ENCODE measurements at regions not wholly inside any gene's neighbourhood (a gene's known extent, or its start where the extent isn't known, plus 50 kb on each side); places are given as distances from the start of the nearest gene placed in this dataset.

DNA sequence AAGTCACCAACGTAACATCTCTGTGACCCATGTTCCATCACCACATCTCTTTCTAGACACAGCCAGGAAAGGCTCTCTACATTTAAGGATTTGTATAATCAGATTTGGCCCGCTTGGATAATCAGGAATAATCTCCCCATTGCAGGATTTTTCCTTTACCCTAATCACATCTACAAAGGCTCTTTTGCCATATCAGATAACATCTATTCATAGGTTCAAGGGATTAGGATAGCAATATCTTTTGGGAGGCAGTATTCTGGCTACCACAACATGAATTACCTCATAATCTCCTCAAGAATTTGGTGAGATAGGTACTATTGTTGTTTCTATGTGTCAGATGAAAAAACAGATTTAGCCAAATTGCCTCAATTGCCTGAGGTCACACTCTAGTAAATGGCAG, 142.8 kb upstream of the UBASH3B start:
- TF ChIP-seq SREBF2 (IDR thresholded peaks at IDR 0.05) (no peak), KDM5A (IDR thresholded peaks at IDR 0.05) (no peak), KDM1A (IDR thresholded peaks at IDR 0.05; ENCODE audit: low read depth) (no peak), POLR2A (IDR thresholded peaks at IDR 0.05; ENCODE audit: low read length) (no peak), REST (IDR thresholded peaks at IDR 0.05) (no peak), SMC3 (IDR thresholded peaks at IDR 0.05) (no peak), CHD2 (IDR thresholded peaks at IDR 0.05; ENCODE audit: low read length, partially characterized antibody) (no peak), BCL3 (IDR thresholded peaks at IDR 0.05) (no peak), EP300 (IDR thresholded peaks at IDR 0.05) (no peak)
- TF ChIP-seq, protein P1, sequence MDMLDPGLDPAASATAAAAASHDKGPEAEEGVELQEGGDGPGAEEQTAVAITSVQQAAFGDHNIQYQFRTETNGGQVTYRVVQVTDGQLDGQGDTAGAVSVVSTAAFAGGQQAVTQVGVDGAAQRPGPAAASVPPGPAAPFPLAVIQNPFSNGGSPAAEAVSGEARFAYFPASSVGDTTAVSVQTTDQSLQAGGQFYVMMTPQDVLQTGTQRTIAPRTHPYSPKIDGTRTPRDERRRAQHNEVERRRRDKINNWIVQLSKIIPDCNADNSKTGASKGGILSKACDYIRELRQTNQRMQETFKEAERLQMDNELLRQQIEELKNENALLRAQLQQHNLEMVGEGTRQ (IDR thresholded peaks at IDR 0.05) = no peak
- TF ChIP-seq, protein P2, sequence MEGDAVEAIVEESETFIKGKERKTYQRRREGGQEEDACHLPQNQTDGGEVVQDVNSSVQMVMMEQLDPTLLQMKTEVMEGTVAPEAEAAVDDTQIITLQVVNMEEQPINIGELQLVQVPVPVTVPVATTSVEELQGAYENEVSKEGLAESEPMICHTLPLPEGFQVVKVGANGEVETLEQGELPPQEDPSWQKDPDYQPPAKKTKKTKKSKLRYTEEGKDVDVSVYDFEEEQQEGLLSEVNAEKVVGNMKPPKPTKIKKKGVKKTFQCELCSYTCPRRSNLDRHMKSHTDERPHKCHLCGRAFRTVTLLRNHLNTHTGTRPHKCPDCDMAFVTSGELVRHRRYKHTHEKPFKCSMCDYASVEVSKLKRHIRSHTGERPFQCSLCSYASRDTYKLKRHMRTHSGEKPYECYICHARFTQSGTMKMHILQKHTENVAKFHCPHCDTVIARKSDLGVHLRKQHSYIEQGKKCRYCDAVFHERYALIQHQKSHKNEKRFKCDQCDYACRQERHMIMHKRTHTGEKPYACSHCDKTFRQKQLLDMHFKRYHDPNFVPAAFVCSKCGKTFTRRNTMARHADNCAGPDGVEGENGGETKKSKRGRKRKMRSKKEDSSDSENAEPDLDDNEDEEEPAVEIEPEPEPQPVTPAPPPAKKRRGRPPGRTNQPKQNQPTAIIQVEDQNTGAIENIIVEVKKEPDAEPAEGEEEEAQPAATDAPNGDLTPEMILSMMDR (IDR thresholded peaks at IDR 0.05) = no peak

All from A549 (cell line).